RPMI7951 (cell line): ENCODE measurements at regions not wholly inside any gene's neighbourhood (a gene's known extent, or its start where the extent isn't known, plus 50 kb on each side); places are given as distances from the start of the nearest gene placed in this dataset.

Experiments
- DNase-seq: peaks from one replicate; pipeline ENCODE4 v3.0.0-alpha.2; 2012; ENCODE audit warnings: low read depth

DNA sequence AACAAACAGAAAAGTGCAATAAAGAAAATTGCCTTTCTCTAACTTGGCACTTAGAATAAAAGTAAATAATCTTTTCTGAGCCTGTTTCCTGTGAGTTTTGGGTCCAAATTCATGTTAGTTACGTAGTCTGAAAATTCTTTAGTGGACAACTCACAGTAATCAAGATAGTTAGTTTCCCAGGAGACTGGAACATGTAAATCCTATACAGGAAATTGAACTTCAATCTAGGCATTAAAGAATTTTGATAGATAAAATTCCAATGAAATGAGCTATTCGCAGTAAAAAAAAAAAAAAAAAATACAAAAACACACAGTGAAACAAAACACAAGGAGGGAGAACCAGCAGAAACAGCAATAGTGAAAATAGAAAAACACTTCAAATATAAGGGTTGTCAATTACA, 83.8 kb upstream of the REG3G start:
- no peak for DNase-seq

DNA sequence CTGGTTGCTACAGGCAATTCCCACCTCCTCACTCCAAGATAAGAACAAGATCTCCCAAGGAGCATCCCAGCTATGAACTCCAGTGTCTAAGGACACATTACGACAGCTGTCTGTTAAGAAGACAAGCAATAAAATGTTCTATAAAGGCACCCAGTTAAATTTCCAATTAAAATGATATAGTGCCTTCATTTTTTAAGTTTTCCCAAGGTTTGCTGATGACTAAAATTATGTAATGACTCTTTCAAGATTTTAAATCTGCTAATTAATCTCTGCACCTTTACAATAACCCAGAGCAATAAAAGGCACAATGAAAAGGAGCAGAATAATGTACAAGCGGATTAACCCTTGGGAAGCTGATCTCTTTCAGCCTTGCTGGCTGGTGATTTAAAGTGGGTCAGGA, 61.6 kb upstream of the REG3G start:
- no peak for DNase-seq

DNA sequence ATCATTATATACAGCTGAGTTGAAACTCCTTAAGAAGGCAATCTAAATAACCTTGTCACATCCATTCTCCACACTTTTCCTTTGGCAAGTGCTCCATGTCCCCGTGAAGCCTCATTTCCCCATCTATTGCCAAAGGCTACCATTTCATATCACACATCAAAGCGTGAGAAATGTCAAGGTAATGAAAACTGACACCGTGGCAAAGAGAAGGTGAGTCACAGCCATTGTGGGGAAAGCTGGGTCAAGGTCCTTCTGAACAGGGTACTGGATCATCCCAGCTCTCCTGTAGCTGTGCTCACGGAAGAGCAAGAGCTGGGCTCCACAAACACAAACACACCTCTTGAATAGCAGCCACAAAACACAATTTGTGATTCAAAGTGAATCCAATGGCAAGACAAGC, 58.2 kb upstream of the REG3G start:
- no peak for DNase-seq

DNA sequence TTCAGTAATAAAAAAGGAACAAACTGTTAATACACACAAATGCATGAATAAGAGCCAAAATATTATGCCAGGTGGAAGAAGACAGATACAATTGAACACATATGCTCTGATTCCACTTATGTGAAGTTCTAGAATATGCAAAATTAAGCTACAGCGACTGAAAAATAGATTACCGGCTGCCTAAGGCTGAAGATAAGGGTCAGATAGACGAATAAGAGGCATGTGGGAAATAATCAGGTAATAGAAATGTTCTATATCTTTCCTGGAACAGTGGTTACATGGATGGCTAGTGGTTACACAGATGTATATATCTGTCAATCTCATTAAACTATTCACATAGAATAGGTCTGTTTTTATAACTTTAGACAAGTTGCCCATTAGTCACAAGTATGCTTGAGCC, 51.9 kb upstream of the REG3G start:
- DNase-seq: no peak
